Adrenal gland (tissue), 5 donors: ENCODE measurements at regions not wholly inside any gene's neighbourhood (a gene's known extent, or its start where the extent isn't known, plus 50 kb on each side); places are given as distances from the start of the nearest gene placed in this dataset.

Experiments used
- CTCF ChIP-seq, 6 experiments: fragments of 450-650 bp in 4 of 6; fragments of 200-600 bp in 2 of 6; sonication (generic) in 1 of 6; IDR thresholded peaks; 1 replicate in 5 of 6; 2 replicates in 1 of 6; pipeline versions ENCODE4 v1.5.1 to v1.8.0; 2016 to 2021; ENCODE audit warnings: antibody characterized with exemption in 6 of 6, mild to moderate bottlenecking in 2 of 6, moderate library complexity in 1 of 6
- POLR2A ChIP-seq, 2 donors: fragments of 450-650 bp; IDR thresholded peaks; one replicate each; pipeline ENCODE4 v1.6.1; 2017; ENCODE audit warnings: antibody characterized with exemption in 2 of 2, mild to moderate bottlenecking in 2 of 2, moderate library complexity in 1 of 2
- donor health status: DM: no; HTN: no; CAD: no.

- TF ChIP-seq POLR2A (IDR thresholded peaks at IDR 0.05) (no peak), CTCF (IDR thresholded peaks at IDR 0.05) (no peak)
These were observed 930.0 kb upstream of the SLITRK6 start for GRCh38 chr13:86729206-86729605.
